ENCODE measurements at regions not wholly inside any gene's neighbourhood (a gene's known extent, or its start where the extent isn't known, plus 50 kb on each side); places are given as distances from the start of the nearest gene placed in this dataset.
"Not testable (repeated sequence)": the region's sequence is repeated elsewhere in the genome, so short reads cannot be mapped to it uniquely, and the experiment has no call there.

DNA sequence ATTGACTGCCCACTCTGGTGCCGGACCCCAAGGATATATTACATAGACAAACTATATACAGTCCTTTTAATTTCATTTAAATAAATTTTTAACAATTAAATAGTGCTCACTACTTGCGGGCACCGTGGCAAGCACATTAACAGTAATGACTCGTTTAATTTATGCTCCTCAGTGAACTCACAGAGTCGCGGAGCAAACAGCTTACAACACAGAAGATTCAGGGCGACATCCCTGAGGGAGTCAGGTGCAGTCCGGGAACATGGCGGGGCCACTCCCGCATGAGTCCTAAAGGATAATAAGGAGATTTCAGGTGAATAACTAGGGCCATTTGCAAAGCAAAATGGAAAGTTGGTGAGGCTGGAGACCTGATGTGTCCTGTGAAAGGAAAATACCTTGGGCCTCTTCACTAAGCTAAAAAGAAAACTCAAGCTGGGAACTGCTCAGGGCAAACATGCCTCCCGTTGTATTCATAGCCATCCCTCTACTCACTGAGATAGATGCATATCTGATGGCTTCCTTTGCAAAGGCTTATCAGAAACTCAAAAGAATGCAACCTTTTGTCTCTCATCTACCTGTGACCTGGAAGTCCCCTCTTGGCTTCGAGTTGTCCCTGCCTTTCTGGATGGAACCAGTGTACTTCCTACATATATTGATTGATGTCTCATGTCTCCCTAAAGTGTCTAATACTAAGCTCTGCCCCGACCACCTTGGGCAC, 125.6 kb downstream of the KLF6 start:
- TF ChIP-seq, protein P1, sequence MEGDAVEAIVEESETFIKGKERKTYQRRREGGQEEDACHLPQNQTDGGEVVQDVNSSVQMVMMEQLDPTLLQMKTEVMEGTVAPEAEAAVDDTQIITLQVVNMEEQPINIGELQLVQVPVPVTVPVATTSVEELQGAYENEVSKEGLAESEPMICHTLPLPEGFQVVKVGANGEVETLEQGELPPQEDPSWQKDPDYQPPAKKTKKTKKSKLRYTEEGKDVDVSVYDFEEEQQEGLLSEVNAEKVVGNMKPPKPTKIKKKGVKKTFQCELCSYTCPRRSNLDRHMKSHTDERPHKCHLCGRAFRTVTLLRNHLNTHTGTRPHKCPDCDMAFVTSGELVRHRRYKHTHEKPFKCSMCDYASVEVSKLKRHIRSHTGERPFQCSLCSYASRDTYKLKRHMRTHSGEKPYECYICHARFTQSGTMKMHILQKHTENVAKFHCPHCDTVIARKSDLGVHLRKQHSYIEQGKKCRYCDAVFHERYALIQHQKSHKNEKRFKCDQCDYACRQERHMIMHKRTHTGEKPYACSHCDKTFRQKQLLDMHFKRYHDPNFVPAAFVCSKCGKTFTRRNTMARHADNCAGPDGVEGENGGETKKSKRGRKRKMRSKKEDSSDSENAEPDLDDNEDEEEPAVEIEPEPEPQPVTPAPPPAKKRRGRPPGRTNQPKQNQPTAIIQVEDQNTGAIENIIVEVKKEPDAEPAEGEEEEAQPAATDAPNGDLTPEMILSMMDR (IDR thresholded peaks at IDR 0.05; ENCODE audit: low read depth, low read length): no peak
- DNase-seq (ENCODE audit: extremely low read depth, low read depth): no peak

DNA sequence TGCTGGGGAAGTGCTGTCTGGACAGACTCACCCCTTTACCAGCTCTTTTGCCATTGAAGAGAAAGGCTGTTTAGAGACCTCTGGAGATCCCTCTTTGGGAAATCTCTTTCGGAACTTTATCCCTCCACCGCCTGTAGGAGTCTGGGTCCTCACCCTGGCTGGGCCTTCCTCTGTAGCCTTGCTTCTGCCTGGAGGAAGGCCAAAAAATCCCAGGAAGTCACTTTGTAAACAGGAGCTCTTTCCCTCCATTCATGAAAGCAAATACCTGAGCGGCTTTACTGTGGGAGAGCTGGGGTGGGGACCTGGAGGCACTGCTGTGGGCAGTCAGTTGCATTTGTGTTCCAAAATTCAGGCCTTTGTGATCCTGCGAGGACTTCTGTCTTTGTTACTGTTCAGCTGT, 126.2 kb downstream of the KLF6 start:
- TF ChIP-seq, protein P1 (IDR thresholded peaks at IDR 0.05; ENCODE audit: low read depth, low read length): no peak

DNA sequence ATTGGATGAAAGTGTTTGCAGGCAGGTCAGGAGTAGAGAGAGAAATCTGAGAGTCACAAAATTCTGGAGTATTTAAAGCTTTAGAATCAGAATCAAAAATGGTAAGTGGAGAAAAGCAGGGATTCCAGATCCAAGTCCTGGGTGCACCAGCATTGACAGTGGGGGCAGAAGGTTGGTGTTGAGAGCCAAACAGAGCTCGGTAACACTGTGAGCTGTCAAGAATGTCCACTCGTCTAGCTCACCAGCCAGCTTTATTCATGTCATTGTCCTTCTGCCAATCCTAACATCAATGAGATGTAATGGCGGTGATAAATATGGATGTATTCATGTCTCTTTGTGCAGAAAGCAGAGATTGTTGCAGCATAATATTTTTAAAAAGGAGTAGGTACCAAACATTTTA, 128.8 kb downstream of the KLF6 start:
- no peak for DNase-seq (ENCODE audit: extremely low read depth, low read depth)
- TF ChIP-seq, protein P1 (IDR thresholded peaks at IDR 0.05; ENCODE audit: low read depth, low read length): no peak

More for the DNA sequence above, 126.2 kb downstream of the KLF6 start:
- no peak for DNase-seq (ENCODE audit: extremely low read depth, low read depth)

DNA sequence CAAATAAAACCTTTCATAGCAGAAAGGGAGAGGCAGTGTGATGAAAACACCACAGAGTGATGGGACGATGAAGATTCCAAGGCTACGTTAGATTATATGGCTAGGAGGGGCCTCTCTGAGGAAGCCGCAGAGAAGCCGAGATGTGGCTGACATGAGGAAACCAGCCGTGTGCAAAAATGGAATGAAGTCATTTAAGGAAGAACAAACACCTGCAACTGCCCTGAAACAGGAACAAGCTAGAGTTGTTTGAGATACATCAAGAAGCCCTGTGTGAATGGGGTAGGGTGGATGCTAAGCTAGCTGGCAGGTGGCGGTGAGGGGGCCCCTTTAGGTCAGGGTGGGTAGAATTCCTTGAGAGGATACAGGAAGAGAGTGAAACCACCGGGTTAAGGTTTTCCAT, 129.5 kb downstream of the KLF6 start:
- DNase-seq (ENCODE audit: extremely low read depth, low read depth): no peak
- TF ChIP-seq, protein P1 (IDR thresholded peaks at IDR 0.05; ENCODE audit: low read depth, low read length): no peak

DNA sequence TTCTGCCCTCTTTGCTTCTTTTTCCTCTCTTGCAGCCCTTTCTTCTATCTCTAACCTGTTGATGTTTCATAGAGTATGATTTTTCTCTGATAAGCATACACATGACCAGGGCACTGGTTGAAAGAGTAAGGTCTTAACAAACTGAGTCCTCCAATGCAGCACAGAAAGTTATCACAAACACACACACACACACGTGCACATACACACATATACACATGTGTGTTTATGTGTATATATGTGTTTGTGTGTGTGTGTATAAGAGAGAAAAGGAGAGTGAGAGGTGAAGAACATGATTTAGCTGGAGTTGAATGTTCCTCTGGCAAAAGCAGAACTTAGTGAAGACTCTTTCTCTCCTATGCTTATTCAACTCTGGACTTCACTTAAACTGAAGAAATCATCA, 130.0 kb downstream of the KLF6 start:
- no peak for DNase-seq (ENCODE audit: extremely low read depth, low read depth)
- TF ChIP-seq, protein P1 (IDR thresholded peaks at IDR 0.05; ENCODE audit: low read depth, low read length): no peak

DNA sequence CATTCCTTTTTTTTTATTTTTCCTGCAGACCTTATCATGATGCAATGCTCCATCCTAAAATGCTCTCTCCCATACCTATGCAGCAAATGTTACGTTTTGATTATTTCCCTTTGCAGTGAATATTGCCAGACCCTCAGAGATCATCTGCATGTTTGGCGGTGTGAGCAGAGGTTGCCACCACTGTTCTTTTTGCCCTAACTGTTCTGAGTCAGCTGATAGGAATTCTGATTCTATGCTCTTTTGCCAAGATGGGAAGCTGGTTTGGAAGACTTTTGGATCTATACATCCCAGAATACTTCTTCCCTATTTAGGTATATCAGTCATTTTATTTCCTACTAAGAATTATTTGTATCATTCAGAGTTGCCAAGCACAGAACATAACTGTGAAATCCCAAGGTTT, 130.5 kb downstream of the KLF6 start:
- TF ChIP-seq, protein P1 (IDR thresholded peaks at IDR 0.05; ENCODE audit: low read depth, low read length): no peak
- no peak for DNase-seq (ENCODE audit: extremely low read depth, low read depth)

DNA sequence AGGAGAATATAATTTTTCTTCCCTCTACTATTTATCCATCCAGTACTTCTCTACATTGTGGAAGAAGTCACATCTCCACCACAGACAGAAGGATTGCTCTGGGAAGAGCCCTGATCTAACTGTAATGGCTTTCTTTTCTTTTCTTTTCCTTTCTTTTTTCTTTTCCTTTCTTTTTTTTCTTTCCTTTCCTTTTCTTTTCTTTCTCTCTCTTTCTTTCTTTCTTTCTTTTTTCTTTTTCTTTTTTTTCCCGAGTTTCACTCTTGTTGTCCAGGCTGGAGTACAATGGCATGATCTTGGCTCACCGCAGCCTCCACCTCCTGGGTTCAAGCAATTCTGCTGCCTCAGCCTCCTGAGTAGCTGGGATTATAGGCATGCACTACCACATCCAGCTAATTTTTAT, 131.7 kb downstream of the KLF6 start:
- DNase-seq (ENCODE audit: extremely low read depth, low read depth): not testable (repeated sequence)

DNA sequence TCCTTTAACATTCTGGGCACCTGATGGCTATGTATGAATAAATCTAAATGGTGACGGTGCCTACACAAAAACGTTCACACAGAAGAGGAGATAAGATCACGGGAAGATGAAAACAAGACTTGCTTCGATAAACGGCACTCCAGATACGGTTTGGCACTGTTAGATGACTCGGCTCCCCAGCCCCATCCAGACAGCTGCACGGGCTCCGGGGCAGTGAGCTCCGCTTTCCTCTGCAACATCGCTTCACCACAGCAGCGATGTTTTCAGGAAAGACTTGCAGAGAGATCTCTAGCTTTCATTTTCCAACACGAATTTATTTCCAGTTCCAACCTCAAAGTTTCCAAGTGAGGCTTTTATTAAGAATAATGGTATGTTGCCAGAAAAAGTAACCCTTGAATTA, 132.1 kb downstream of the KLF6 start:
- TF ChIP-seq, protein P1 (IDR thresholded peaks at IDR 0.05; ENCODE audit: low read depth, low read length): no peak
- DNase-seq (ENCODE audit: extremely low read depth, low read depth): no peak
